OCI-M2 (cell line): ENCODE measurements at regions not wholly inside any gene's neighbourhood (a gene's known extent, or its start where the extent isn't known, plus 50 kb on each side); places are given as distances from the start of the nearest gene placed in this dataset.

Source experiments
- DNase-seq: peaks from one replicate; lab custom pipeline; 2025; ENCODE audit not compliant: unreplicated experiment; lab: John Stamatoyannopoulos, UW

DNA sequence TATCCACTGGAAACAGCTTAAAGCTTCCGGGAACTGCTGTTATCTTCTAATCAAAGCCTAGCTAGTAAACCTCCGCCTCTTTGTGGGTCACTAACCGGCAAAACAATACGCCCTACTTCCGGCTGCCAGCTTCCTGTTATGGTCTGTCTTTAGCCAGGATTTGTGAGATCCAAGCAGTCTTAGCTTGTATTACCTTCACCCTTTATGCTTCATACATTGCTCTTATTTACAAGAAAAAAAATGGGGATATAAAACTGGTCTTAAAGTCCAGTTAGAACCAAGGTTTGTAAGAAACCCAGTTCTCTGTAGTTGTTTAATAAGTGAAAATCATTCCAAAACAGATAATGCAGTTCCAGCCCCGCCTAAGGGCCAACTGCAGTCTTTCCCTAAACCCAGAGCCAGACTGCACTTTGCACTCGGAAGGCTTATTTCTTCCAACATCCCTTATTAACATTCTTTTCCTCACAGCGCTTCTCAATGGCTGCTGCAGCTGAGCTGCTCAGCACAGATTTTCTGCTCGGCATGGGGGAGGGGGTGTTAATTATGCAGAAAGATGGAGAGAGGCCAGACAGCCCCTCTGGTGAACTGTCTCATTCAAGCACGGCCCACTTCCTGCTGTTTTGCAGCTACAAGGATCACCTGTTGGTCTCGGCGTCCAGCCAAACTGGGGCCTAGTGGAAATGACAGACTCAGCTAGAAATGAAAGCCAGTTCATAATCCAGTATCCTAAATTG, 368.4 kb downstream of the KLF12 start:
- DNase-seq: no peak

GRCh38 chr13:73759434-73759833, 374.8 kb downstream of the KLF12 start:
- no peak for DNase-seq

DNA sequence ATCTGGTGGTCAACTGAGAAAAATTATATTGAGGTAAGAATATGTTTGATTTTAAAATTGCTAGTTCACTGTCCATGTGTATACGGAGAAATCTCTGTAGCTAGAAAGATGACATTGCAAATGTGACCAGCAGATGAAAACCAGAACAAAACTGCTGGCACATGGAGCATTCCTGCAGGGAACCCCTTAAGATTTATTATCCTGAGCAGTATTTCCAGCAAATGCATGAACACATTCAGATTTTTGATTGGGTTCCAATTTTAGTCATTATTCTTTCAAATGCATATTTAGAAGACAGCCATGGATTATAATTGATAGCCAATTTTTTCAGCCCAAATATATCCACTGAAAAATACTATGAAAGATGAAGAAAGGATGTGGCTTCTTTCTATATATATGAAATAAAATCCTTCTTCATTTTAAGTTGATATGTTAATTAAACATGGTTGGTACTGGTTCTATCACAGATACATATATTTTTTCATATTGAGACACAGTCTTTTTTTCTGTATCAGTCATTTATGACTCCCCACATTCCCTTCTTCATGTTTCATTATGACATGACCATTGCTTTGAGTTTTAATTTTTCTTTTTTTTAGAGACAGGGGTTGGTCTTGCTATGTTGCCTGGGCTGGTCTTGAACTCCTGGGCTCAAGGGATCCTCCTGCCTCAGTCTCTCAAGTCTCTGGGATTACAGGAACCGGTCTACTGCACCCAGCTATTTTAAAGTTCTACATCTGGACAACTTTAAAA, 376.5 kb downstream of the KLF12 start:
- DNase-seq: no peak

DNA sequence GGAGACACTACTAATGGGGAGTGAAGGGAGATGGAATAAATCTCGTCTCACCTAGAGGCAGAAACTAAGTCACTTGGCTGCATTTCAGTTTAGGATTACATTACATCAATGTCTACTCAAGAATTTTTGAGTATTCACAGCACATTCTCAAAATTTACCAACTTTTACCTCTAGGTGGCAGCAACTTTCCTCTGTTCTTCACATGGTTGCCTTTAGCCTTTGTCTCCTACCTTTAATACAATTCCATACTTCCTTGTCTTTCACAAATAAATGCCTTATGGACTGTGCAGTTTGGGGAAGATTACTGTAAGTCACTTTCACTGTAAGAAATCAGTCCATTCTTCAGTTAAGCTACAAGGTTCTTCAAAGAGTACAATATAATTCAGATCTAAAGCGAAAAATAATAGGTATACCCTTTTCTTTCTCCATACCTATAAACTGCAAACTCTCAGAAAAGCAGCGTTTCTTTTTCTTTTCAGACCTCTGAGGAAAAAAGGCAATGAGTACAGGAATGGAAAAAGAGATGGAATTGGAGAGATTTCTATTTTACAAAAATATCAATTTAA, 379.4 kb downstream of the KLF12 start:
- DNase-seq: peak; percentile 22

DNA sequence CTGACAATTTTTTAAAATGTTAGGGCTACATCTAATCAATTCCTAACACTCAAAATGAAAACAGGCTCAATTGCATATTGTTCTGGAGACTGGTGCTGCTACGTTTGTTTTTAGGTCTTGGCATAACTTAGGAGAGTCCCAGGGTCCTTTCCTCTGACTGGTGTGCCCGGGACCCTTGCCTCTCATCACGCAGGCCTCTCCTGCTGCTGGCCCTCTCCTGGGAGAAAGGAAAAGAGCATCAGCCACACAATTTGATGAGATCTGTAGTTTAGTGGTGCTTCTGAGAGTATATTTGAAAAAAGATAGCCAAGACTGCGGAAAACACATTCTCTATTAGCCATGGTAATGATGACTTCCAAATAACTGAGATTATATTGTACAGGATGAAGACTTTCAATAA, 380.0 kb downstream of the KLF12 start:
- no peak for DNase-seq

DNA sequence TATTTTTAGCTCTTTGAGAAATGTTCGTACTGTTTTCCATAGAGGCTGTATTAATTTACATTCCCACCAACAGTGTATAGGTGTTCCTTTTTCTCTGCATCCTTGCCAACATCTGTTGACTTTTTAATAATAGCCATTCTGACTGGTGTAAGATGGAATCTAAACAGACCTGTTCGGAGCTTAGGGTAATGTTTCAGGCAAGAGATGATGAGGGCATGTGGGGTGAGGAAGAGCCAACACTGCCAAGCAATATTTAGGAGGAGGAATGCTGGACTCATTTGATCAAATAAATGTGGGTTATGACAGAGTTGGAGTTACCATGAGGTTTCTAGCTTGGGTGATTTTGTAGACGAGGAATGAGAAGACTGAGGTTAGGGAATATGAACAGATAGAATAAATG, 382.9 kb downstream of the KLF12 start:
- no peak for DNase-seq

DNA sequence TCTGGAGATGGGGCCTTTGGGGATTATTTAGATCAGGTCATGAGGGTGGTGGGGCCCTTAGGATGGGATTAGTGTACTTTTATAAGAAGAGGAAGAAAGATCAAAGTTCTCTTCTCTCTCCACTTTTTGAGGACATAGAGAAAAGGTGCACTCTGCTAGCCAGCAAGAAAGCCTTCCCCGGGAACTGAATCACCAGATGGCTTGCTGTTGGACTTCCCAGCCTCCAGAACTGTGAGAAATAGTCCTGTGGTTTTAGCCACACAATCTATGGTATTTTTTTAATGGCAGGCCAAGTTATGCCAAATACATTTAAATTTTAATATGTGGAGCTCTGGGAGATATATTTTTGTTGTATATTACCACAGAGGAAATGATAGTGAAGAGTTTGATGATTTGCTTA, 385.8 kb downstream of the KLF12 start:
- no peak for DNase-seq

- no peak for DNase-seq
Observed at GRCh38 chr13:73745190-73745589, 389.0 kb downstream of the KLF12 start.

DNA sequence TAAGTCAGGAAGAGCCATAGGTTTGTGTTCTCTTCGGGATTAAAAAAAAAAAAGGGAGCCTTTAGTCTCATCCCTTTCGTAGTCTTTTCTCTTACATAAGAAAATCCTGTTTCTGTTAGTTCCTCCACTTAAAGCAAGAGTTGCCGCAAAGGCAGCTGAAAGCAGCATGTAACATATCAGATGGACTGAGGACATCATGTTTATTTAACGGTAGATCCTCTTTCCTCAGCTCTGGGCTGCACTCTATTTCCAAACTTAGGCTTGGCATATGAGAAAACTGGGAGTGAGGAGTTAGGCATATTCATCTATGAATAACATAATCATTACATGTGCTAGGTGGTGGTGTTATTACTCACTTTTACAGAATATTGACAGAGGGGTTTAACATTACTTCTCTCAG, 391.2 kb downstream of the KLF12 start:
- DNase-seq: no peak

GRCh38 chr13:73741742-73742141, 392.5 kb downstream of the KLF12 start:
- DNase-seq: no peak

DNA sequence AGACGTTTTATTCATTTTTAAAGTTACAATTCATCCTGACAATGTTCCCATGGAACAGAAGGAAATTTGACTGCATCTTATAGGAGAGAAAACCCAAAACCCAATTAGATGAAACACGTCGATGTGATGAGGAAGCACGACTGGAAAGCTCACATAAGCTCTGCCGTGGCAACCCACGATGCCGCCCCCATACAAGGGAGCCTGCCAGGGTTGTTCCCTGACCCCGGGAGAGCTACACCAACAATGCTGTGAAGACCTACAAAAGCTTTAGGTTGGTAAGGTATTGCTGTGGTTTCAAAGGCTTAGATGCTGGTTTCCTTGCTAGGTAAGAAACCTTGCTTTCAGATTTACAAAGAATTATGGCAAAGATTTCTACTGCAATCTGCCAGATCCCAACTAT, 393.1 kb downstream of the KLF12 start:
- no peak for DNase-seq

DNA sequence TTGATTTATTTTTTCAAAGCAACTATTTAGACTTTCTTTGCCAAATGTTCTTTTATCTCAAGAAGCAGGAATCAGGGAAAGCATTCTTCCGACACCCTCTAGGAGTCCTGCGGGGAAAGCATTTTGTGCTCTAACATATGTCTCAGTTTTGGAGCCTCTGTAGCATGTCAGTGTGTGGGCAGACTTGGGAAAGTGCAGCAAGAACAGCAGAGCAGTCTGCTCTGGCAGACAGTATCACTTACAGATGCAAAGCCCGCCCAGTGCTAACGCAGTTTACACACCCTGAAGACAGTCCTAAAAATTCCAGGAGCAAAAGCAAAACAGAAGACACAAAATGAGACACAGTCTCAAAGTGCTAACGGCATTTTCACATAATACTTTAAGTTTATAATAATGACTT, 393.5 kb downstream of the KLF12 start:
- DNase-seq: no peak

DNA sequence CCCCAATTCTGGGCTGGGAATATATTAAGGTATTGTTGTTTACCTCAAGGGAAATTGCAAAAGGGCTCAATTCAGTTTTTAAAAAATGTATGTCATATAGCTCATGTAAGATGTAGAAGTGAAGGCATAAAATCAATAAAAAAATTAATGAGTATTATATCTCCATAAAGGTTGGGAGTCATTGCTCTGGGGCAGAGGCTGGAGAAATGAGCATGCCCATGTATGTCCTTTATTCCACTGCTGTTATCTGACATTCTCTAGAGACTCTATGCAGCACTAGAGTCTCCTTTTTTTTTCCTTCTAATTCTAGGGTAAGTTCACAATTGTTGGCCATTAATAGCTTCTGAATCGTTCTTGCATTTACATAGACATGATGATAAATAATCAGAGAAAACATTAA, 394.8 kb downstream of the KLF12 start:
- DNase-seq: no peak

GRCh38 chr13:73738626-73739025, 395.6 kb downstream of the KLF12 start:
- DNase-seq: no peak

- DNase-seq: no peak
Observed at GRCh38 chr13:73737214-73737613, 397.0 kb downstream of the KLF12 start.

DNA sequence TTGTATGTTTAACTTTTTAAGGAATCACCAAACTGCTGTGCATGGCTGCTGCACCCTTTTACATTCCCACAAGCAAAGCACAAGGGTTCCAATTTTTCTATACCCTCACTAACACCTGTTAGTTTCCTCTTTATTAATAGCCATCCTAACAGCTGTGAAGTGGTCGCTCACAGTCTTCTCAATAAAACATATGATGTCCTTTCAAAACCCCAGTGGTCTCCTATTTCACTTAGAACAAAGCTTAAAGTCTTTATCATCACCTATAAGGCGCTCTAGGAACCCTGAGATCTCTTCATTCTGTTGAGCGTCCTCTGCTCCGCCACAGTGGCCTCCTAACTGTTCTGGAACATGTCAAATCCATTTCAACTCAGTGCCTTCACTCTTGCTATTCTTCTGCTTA, 400.5 kb downstream of the KLF12 start:
- DNase-seq: no peak

- DNase-seq: no peak
Observed at GRCh38 chr13:73732350-73732749, 401.9 kb downstream of the KLF12 start.

- no peak for DNase-seq
Observed at GRCh38 chr13:73731564-73731963, 402.6 kb downstream of the KLF12 start.

DNA sequence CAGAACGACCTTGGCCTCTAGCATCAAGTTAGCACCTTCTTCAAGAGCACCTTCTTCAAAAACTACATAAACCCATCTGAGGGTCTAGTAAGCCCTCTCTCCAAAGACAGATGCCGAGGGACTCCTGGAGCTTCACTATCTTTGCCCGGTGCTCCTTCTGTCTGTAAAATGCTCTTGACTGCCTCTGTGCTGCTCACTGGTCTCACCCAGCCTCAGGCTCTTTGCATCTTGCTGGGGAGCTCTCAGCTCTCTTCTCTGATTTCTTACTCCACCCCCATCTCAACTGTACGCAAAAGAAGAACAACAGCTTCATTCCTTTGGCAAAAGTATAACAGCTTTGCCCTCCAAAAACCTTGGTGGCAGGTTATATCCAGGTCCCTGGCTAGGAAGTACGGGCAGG, 404.2 kb downstream of the KLF12 start:
- DNase-seq: no peak

- no peak for DNase-seq
Observed at GRCh38 chr13:73729046-73729445, 405.2 kb downstream of the KLF12 start.

- DNase-seq: no peak
Observed at GRCh38 chr13:73722120-73722519, 412.1 kb downstream of the KLF12 start.

DNA sequence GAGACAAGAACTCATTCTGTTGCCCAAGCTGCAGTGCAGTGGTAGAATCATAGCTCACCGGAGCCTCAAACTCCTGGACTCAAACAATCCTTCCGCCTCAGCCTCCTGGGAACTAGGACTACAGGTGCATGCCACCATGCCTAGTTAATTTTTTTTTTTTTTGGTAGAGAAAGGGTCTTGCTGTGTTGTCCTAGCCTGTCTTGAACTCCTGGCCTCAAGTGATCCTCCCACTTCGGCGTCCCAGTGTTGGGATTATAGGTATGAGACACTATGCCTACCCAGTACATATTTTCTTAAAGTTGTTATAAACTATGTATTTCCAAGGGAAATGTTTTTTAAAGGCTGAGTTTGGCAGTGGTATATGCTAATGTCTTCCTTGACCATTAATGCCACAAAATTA, 412.6 kb downstream of the KLF12 start:
- DNase-seq: no peak
